Retinal pigment epithelial cell (primary cell): ENCODE measurements at regions not wholly inside any gene's neighbourhood (a gene's known extent, or its start where the extent isn't known, plus 50 kb on each side); places are given as distances from the start of the nearest gene placed in this dataset.

Experiments
- DNase-seq: peaks from one replicate; pipeline ENCODE4 v3.0.0-alpha.2; 2010; ENCODE audit warnings: low read depth
- H3K4me3 ChIP-seq: 2 replicates; pipeline ENCODE4 v1.5.1; 2011; ENCODE audit warnings: mild to moderate bottlenecking, low read length, control low read depth, moderate library complexity
- TF ChIP-seq, protein P1 (sequence below): conservative IDR thresholded peaks from 2 replicates; pipeline ENCODE4 v1.5.1; 2011; ENCODE audit warnings: low read depth, low read length, control low read depth, inconsistent platforms

DNA sequence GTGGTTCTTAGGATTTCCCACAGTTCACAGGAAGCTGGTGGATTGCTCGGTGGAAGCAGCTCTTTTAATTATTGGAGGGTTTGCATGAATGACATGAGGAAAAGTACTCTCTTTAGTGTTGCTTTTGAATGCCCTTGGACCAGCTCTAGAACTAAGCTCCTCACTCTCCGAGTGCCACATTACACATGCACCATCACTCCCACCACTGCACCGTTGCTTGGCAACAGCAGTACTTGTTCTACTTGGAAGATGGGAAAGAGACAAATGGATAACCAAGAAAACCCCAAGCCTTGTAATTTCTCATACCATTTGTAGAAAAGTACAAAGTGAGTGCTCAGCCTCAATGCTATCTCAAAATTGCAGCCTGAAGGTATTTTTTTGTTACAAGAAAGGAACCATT, 620.2 kb upstream of the BOD1L1 start:
- DNase-seq = no peak
- H3K4me3 ChIP-seq = no peak overlapping the region
- TF ChIP-seq, protein P1, sequence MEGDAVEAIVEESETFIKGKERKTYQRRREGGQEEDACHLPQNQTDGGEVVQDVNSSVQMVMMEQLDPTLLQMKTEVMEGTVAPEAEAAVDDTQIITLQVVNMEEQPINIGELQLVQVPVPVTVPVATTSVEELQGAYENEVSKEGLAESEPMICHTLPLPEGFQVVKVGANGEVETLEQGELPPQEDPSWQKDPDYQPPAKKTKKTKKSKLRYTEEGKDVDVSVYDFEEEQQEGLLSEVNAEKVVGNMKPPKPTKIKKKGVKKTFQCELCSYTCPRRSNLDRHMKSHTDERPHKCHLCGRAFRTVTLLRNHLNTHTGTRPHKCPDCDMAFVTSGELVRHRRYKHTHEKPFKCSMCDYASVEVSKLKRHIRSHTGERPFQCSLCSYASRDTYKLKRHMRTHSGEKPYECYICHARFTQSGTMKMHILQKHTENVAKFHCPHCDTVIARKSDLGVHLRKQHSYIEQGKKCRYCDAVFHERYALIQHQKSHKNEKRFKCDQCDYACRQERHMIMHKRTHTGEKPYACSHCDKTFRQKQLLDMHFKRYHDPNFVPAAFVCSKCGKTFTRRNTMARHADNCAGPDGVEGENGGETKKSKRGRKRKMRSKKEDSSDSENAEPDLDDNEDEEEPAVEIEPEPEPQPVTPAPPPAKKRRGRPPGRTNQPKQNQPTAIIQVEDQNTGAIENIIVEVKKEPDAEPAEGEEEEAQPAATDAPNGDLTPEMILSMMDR = no peak

- DNase-seq = no peak
- no peak overlapping the region for H3K4me3 ChIP-seq
- TF ChIP-seq, protein P1 = no peak
Observed at GRCh38 chr4:14249226-14249625, 621.7 kb upstream of the BOD1L1 start.

DNA sequence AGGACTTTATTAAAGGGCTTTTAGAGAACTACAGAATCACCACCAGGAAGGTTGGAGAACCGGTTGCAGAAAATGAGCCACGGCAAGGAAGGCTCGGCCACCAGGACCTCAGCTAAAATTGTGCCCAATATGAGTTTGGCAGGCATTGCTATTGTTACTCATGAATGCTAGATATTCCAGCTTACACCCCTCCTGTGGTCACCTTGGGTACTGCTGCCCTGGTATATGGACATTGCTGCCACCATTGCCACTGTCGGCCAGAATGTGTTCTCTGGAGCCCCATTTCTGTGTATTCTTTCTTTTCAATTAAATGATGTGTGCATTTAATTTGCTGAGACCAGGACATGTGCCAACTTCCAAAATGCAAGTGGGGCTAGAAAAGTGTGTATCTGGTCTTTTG, 626.7 kb upstream of the BOD1L1 start:
- no peak for DNase-seq
- TF ChIP-seq, protein P1 = peak; percentile 78
- no peak overlapping the region for H3K4me3 ChIP-seq

- no peak for DNase-seq
- TF ChIP-seq, protein P1 = no peak
- no peak overlapping the region for H3K4me3 ChIP-seq
Observed at GRCh38 chr4:14254926-14255325, 627.4 kb upstream of the BOD1L1 start.

- no peak overlapping the region for H3K4me3 ChIP-seq
- TF ChIP-seq, protein P1 = no peak
- DNase-seq = no peak
Observed at GRCh38 chr4:14257903-14258302, 630.4 kb upstream of the BOD1L1 start.

DNA sequence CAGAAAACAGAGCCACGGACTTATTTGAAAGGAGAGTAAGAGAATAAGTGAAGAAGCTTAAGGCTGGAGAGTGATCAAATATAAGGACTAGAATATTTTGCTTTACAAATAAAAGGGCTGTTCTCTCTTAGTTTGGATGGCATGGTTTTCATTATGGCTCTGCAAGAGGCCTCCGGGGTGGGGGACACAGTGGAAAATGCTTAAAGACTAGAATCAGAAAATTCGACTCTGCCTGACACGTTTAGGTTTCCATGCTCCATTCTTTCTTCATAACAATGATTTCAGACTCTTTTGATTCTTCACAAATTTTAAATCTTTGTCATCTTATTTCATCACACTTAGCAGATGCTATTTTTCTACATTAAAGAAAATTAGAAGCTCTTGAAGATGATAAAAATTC, 632.4 kb upstream of the BOD1L1 start:
- TF ChIP-seq, protein P1 = no peak
- DNase-seq = no peak
- H3K4me3 ChIP-seq = no peak overlapping the region

DNA sequence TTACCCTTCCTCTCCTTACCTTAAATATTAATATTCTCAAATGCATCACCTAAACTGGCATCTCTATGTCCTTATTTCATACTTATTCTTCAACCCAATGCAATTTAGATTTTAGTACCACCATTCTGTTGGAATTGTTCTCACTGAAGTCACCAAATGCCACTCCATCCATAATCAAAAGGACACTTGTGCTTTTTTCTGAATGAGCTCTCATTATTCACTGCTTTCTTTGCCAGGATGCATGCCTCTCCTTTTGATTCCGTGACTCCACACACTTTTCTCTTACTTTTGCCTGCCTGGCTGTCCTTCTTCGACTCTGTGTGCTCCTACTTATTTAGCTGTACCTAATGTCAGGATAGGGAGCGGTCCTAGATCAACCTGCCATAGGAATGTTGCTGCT, 633.1 kb upstream of the BOD1L1 start:
- no peak for DNase-seq
- TF ChIP-seq, protein P1 = no peak

More for the DNA sequence above, 633.1 kb upstream of the BOD1L1 start:
- H3K4me3 ChIP-seq = no peak overlapping the region
